GM12874 (cell line): ENCODE measurements at regions not wholly inside any gene's neighbourhood (a gene's known extent, or its start where the extent isn't known, plus 50 kb on each side); places are given as distances from the start of the nearest gene placed in this dataset.

ENCODE experiments used
- CTCF ChIP-seq: IDR thresholded peaks from 2 replicates; pipeline ENCODE4 v1.5.1; 2011; ENCODE audit warnings: low read depth, mild to moderate bottlenecking, control low read depth, low read length, moderate library complexity; ENCODE audit not compliant: insufficient read depth

GRCh38 chr10:28188526-28188925 is 114.3 kb downstream of the MPP7 start:
- no peak for TF ChIP-seq CTCF

- no peak for TF ChIP-seq CTCF
These were observed 115.8 kb downstream of the MPP7 start for GRCh38 chr10:28186887-28187578.

GRCh38 chr10:28186461-28186860 is 116.4 kb downstream of the MPP7 start:
- no peak for TF ChIP-seq CTCF

GRCh38 chr10:28184810-28185209 is 118.1 kb downstream of the MPP7 start:
- TF ChIP-seq CTCF: no peak

GRCh38 chr10:28181478-28182096 is 121.3 kb downstream of the MPP7 start:
- no peak for TF ChIP-seq CTCF

- TF ChIP-seq CTCF: no peak
These were observed 122.2 kb downstream of the MPP7 start for GRCh38 chr10:28180654-28181053.

GRCh38 chr10:28179743-28180099 is 123.1 kb downstream of the MPP7 start:
- no peak for TF ChIP-seq CTCF
